ENCODE measurements at regions not wholly inside any gene's neighbourhood (a gene's known extent, or its start where the extent isn't known, plus 50 kb on each side); places are given as distances from the start of the nearest gene placed in this dataset.
"Not testable (repeated sequence)": the region's sequence is repeated elsewhere in the genome, so short reads cannot be mapped to it uniquely, and the experiment has no call there.

DNA sequence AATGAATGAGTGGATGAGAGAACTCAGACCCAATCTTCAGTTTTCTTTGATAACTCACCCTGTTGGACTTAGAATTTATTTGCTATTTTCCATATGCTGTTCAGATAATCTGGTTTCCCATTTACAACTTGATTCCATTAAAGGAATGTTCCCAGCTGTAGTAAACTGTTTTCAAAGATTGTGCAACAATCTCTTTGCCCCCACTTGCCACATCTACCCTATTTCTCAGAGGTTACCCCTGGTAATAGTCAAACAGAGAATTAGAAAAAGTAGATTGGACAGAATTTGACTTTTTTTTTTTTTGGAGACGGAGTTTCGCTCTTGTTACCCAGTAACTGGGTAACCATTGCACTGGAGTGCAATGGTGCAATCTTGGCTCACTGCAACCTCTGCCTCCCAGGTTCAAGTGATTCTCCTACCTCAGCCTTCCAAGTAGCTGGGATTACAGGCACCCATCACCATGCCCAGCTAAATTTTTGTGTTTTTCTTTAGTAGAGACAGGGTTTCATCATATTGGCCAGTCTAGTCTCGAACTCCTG lies 93.4 kb upstream of the SIX2 start:
- no peak for DNase-seq

GRCh38 chr2:45102141-45102540 lies 92.9 kb upstream of the SIX2 start:
- DNase-seq = no peak

- no peak for DNase-seq
These were observed 87.7 kb upstream of the SIX2 start for GRCh38 chr2:45096996-45097395.

DNA sequence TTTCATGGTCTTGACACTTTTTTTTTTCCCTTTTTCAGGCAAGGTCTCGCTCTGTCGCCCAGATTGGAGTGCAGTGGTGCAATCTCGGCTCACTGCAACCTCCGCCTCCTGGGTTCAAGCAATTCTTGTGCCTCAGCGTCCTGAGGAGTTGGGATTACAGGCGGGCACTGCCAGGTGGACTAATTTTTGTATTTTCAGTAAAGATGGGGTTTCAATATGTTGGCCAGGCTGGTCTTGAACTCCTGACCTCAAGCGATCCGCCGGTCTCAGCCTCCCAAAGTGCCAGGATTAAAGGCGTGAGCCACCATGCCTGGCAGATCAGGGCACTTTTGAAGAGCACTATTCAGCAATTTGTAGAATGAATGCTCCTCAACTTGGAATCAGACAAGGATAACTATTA lies 86.8 kb upstream of the SIX2 start:
- DNase-seq = not testable (repeated sequence)

DNA sequence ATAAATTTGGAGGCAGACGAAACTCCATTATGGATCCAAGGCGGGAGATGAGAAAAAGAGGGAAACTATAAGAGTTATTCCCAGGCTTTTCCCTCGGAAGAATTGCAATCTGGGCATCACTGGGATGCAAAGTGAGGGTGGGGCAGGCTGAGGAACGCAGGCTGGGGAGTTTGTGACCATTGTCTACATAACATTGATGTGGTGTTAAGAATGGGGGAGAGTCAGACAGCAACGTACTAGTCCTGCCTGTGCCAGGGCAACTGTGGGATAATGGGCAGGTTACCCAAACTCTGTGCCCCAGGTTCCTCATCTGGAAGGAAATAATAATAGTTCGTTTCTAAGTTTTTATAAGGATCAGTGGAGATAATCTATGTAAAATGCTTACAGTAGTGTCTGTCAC lies 84.4 kb upstream of the SIX2 start:
- DNase-seq = no peak

DNA sequence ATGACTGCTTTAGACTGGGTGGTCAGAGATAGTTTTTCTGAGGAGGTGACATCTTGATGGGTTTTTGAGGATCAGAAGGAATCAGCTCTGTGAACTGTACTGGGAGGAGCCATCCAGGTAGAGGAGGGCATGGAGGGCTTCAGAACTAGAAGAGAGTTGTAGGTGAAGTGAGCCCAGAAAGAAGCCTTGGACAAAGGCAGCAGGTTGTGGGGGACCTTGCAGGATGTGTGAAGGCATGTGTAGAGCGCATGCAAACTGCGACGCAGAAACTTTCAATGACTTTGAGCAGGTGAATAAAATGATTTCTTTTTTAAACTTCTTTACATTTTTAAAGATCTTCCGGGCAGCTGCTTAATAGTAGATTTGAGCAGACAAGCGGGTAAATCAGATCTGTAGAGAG lies 83.9 kb upstream of the SIX2 start:
- DNase-seq = no peak

GRCh38 chr2:45089554-45090261 lies 80.5 kb upstream of the SIX2 start:
- no peak for DNase-seq

GRCh38 chr2:45085487-45085886 lies 76.2 kb upstream of the SIX2 start:
- DNase-seq = peak; percentile 0

- no peak for DNase-seq
These were observed 75.2 kb upstream of the SIX2 start for GRCh38 chr2:45084361-45085020.

DNA sequence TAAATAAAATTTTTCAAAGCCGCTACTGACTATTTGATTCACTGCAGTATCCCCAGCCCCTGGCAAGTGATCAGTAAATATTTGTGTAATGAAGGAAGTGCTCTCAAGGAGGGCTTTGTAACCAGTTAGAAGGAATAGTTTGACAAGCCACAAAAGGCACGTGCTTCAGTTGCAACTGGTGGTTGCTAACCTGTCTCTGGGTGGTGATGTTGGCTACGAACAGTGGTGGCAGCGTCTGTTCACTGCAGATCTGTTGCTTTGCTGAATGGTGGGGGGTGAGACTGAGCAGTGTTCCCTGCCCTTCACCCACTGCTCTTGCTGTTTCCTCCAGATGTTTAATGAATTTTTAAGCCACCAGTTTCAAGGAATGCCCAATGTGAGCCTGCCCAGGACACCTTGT lies 73.9 kb upstream of the SIX2 start:
- DNase-seq = no peak

DNA sequence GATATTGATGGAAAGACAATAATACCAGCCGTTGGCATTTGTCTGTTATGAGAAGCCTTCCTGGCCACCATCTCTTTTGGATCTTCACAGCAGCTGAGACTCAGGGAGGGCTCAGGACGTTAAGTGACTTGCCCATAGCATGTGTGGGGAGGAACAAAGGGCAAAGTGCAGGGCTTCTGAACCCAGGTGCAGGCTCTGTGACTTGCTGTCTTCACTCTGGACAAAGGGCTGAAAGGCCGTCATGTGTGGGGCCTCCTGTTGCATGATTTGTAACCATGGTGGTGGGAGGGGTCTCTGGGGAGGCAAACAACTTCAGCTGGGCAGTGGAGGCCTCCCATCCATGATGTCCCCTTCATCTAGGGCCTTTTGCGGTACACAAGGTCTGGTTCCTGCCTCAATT lies 65.5 kb upstream of the SIX2 start:
- DNase-seq = no peak

DNA sequence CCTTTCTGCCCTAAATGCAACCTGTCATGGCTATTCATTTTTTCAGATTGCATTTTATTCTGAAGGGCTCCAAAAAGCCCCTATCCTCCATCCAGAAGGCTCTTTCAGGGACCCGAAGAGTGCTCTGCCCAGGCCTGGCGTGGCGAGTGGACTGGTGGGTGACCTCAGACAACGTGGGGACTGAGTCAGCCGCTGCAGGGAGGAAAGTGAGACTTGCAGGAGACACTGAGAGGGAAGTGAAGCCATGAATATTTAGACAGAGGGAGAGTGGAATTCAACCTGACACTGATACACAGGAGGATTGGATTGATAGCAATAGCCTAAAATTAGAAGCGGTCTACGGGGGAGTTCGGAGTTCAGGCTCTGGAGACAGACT lies 63.6 kb upstream of the SIX2 start:
- DNase-seq = no peak

DNA sequence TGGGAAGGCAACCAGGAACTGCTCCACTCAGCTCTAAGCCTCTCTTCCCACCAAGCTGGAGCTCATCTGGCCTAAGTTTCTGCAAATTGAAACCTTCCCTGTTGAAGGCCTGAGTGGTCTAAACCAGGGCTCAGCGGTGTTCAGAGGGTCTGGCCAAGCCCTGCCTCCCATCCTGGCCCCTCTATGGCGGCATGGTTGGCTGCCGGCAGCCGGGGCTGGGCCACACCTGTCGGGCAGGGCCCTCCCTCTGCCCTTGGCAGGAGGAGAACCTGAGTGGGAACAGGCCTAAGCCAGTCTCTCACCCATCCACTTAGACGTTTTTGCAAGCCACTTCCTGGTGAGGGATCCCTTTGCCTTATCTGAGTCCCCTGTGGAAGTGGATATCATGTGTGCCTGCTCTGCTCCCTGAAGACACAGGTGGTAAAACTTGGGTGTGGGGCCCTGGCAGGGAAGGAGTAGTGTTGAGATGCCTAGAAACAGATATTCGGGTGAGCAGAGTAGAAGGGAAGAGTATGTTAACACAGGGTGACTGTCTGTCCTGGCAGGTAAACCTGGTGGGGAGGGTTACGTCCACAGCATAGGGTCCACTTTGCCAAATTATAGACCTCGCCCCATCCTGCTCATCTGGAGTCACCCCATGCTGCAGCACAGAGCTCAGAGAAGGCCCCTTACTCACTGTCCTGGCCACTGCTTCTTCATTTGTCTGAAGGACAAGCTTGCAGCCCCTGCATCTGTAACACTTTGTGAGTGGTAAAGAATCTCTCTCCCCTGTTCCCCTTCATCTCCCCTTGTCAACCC lies 63.0 kb upstream of the SIX2 start:
- DNase-seq = no peak

DNA sequence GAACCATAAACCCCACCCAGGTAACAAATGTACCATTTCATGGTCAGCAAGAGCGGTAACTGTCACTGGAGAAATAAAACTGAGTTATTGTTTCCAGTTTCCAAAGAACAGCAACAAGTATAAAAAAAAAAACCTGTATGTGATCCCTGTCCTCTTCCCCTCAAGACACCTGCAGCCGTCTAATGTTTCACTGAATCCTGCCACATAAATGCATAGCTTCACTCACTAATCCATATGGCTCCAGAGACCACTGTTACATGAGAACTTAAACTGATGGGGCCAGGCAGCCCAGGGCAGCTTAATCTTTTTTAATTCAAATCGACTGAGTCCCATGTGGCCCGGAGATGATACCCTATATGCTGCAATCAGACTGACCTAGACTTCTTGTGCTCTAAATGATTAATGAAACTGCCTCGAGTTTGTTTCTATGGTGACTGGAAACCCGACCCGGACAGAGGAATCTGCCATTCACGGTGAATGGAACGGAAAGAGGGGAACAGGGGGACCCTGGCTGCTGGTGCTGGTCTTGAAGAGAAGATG lies 60.9 kb upstream of the SIX2 start:
- no peak for DNase-seq

GRCh38 chr2:45069684-45070083 lies 60.4 kb upstream of the SIX2 start:
- DNase-seq = no peak

GRCh38 chr2:45068571-45069140 lies 59.4 kb upstream of the SIX2 start:
- DNase-seq = no peak

DNA sequence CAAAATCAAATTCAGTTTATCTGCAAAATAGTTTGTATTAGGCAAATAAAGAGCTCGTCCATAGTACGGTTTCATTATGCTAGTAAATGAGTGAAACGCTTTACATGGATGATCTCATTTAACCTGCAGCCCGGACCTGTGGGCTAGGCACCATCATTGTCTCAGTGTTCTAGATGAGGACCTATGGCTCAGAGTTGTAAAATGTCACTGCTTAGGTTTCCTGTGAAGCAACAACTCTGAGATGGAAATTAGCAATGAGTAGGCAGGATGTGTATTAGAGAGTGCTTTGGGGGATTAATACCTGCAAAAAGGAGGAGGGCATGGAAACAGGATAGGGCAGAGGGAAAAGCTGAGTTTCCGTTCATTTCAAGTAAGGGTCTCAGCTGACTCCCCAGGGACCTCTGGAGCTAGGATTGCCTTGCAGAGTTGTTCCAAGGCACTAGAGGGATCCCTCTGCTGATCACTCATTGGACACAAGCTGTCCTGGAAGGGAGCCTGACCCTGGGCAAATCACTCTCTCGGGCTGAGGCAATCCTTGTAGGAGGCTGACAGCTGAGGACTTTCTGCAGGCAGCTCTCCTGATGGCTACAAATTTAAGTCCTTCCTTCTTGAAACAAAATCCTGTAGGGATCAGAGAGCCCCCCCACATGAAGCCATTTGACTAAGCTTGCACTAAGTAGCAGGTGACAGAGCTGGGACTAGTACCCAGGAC lies 58.8 kb upstream of the SIX2 start:
- no peak for DNase-seq
